Glomerular endothelial cell (primary cell): ENCODE measurements at regions not wholly inside any gene's neighbourhood (a gene's known extent, or its start where the extent isn't known, plus 50 kb on each side); places are given as distances from the start of the nearest gene placed in this dataset.

Source experiments
- DNase-seq: peaks from one replicate; pipeline ENCODE4 v3.0.0-alpha.2; 2011; ENCODE audit warnings: low read depth, low spot score; ENCODE audit errors: extremely low read depth

- DNase-seq, result no peak
These were observed 296.7 kb upstream of the DPH6 start for GRCh38 chr15:35842631-35843030.

- DNase-seq, result no peak
These were observed 297.5 kb upstream of the DPH6 start for GRCh38 chr15:35843498-35843897.

GRCh38 chr15:35850284-35850683, 304.3 kb upstream of the DPH6 start:
- no peak for DNase-seq

- DNase-seq, result no peak
These were observed 305.5 kb upstream of the DPH6 start for GRCh38 chr15:35851491-35851890.

GRCh38 chr15:35852818-35853624, 307.1 kb upstream of the DPH6 start:
- DNase-seq, result no peak

GRCh38 chr15:35854316-35854715, 308.4 kb upstream of the DPH6 start:
- DNase-seq, result no peak

GRCh38 chr15:35857567-35858226, 311.7 kb upstream of the DPH6 start:
- DNase-seq, result no peak

- DNase-seq, result no peak
These were observed 312.7 kb upstream of the DPH6 start for GRCh38 chr15:35858707-35859106.

- DNase-seq, result no peak
These were observed 317.7 kb upstream of the DPH6 start for GRCh38 chr15:35863655-35864054.

- no peak for DNase-seq
These were observed 321.4 kb upstream of the DPH6 start for GRCh38 chr15:35867356-35867755.

- no peak for DNase-seq
These were observed 325.3 kb upstream of the DPH6 start for GRCh38 chr15:35871282-35871681.

GRCh38 chr15:35871812-35872211, 325.8 kb upstream of the DPH6 start:
- no peak for DNase-seq

GRCh38 chr15:35872577-35872976, 326.6 kb upstream of the DPH6 start:
- DNase-seq, result no peak

GRCh38 chr15:35874260-35874905, 328.4 kb upstream of the DPH6 start:
- peak; percentile 48 for DNase-seq

- DNase-seq, result no peak
These were observed 330.8 kb upstream of the DPH6 start for GRCh38 chr15:35876762-35877161.

- DNase-seq, result no peak
These were observed 334.9 kb upstream of the DPH6 start for GRCh38 chr15:35880896-35881295.

GRCh38 chr15:35885870-35886269, 339.9 kb upstream of the DPH6 start:
- DNase-seq, result no peak

- DNase-seq, result no peak
These were observed 340.8 kb upstream of the DPH6 start for GRCh38 chr15:35886765-35887164.

- no peak for DNase-seq
These were observed 342.9 kb upstream of the DPH6 start for GRCh38 chr15:35888815-35889214.

- peak; percentile 7 for DNase-seq
These were observed 361.5 kb upstream of the DPH6 start for GRCh38 chr15:35907511-35907910.

GRCh38 chr15:35909414-35909813, 363.4 kb upstream of the DPH6 start:
- no peak for DNase-seq

- no peak for DNase-seq
These were observed 364.3 kb upstream of the DPH6 start for GRCh38 chr15:35910227-35910626.
